ENCODE measurements at regions not wholly inside any gene's neighbourhood (a gene's known extent, or its start where the extent isn't known, plus 50 kb on each side); places are given as distances from the start of the nearest gene placed in this dataset.

DNA sequence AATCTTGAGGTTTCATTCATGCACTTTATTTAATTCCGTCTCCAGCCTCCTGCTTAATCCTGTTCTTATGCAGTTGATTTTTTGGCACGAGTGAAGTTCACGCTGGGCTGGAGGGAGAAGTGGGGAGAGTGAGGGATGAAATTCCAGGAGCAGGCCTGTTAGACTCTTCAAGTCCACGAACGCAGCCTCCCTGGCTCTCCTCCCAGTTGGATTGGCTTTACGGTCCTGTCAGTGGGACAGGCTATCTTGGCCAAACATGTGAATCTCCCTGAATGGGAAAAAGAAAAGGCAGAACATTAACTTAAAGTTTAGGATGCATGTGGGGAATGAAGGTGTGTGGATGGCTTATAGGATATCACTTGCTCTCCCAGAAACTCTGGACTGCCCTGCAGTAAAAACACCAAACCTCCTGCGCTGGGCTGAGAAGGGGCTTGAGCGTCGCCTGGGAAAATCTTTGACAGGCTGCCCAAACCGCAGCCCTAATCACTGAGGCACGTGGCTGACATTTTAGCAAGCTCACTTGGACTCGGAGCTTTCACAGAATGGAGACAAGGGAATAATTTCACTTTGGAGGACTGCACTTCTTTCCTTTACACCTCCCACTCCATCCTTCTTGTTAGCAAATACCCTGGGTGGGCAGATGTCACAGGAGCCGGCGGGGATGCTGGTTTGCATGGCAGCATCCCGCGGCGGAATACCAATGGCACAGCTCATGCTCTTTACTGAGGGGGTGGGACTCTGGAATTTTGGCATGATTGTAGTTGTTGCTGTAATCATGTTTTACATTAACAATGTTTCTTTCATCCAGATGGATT lies 93.9 kb downstream of the ACKR3 start:
- CTCF ChIA-PET = no interaction called here
- no peak for ATAC-seq

More for the DNA sequence above, 93.9 kb downstream of the ACKR3 start:
- POLR2A ChIA-PET = no interaction called here
- Mint-ChIP-seq H3K27ac (no peak overlapping the region), H3K4me3 (no peak overlapping the region), H3K4me1 (peaks cover 37% of the 10 kb centered on the region), H3K9me3 (peaks cover 12% of the 10 kb centered on the region), H3K27me3 (ENCODE audit: low read depth) (peaks cover 4% of the 10 kb centered on the region; the same call in 1 of the 2 replicates), H3K36me3 (peaks cover 8% of the 10 kb centered on the region)
- TF ChIP-seq, protein P1, sequence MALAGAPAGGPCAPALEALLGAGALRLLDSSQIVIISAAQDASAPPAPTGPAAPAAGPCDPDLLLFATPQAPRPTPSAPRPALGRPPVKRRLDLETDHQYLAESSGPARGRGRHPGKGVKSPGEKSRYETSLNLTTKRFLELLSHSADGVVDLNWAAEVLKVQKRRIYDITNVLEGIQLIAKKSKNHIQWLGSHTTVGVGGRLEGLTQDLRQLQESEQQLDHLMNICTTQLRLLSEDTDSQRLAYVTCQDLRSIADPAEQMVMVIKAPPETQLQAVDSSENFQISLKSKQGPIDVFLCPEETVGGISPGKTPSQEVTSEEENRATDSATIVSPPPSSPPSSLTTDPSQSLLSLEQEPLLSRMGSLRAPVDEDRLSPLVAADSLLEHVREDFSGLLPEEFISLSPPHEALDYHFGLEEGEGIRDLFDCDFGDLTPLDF (CRISPR knock-in tag; IDR thresholded peaks at IDR 0.05) = no peak
- TF ChIP-seq ZNF232 (CRISPR knock-in tag; IDR thresholded peaks at IDR 0.05) (no peak), RORB (CRISPR knock-in tag; IDR thresholded peaks at IDR 0.05) (no peak), HMGA2 (CRISPR knock-in tag; IDR thresholded peaks at IDR 0.05) (no peak), TEAD1 (CRISPR knock-in tag; IDR thresholded peaks at IDR 0.05) (no peak), ZNF671 (CRISPR knock-in tag; IDR thresholded peaks at IDR 0.05) (no peak), ZNF423 (CRISPR knock-in tag; IDR thresholded peaks at IDR 0.05) (no peak), KAT7 (CRISPR knock-in tag; IDR thresholded peaks at IDR 0.05; ENCODE audit: borderline replicate concordance) (no peak), ZNF138 (CRISPR knock-in tag; conservative IDR thresholded peaks at IDR 0.05) (no peak), NFATC4 (CRISPR knock-in tag; IDR thresholded peaks at IDR 0.05) (no peak), GRHL2 (CRISPR knock-in tag; IDR thresholded peaks at IDR 0.05; ENCODE audit: insufficient replicate concordance, severe bottlenecking) (no peak), FOXP1 (CRISPR knock-in tag; IDR thresholded peaks at IDR 0.05; ENCODE audit: borderline replicate concordance) (no peak)
- TF ChIP-seq, protein P2, sequence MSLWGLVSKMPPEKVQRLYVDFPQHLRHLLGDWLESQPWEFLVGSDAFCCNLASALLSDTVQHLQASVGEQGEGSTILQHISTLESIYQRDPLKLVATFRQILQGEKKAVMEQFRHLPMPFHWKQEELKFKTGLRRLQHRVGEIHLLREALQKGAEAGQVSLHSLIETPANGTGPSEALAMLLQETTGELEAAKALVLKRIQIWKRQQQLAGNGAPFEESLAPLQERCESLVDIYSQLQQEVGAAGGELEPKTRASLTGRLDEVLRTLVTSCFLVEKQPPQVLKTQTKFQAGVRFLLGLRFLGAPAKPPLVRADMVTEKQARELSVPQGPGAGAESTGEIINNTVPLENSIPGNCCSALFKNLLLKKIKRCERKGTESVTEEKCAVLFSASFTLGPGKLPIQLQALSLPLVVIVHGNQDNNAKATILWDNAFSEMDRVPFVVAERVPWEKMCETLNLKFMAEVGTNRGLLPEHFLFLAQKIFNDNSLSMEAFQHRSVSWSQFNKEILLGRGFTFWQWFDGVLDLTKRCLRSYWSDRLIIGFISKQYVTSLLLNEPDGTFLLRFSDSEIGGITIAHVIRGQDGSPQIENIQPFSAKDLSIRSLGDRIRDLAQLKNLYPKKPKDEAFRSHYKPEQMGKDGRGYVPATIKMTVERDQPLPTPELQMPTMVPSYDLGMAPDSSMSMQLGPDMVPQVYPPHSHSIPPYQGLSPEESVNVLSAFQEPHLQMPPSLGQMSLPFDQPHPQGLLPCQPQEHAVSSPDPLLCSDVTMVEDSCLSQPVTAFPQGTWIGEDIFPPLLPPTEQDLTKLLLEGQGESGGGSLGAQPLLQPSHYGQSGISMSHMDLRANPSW (CRISPR knock-in tag; conservative IDR thresholded peaks at IDR 0.05; ENCODE audit: low read depth) = no peak
- TF ChIP-seq, protein P3, sequence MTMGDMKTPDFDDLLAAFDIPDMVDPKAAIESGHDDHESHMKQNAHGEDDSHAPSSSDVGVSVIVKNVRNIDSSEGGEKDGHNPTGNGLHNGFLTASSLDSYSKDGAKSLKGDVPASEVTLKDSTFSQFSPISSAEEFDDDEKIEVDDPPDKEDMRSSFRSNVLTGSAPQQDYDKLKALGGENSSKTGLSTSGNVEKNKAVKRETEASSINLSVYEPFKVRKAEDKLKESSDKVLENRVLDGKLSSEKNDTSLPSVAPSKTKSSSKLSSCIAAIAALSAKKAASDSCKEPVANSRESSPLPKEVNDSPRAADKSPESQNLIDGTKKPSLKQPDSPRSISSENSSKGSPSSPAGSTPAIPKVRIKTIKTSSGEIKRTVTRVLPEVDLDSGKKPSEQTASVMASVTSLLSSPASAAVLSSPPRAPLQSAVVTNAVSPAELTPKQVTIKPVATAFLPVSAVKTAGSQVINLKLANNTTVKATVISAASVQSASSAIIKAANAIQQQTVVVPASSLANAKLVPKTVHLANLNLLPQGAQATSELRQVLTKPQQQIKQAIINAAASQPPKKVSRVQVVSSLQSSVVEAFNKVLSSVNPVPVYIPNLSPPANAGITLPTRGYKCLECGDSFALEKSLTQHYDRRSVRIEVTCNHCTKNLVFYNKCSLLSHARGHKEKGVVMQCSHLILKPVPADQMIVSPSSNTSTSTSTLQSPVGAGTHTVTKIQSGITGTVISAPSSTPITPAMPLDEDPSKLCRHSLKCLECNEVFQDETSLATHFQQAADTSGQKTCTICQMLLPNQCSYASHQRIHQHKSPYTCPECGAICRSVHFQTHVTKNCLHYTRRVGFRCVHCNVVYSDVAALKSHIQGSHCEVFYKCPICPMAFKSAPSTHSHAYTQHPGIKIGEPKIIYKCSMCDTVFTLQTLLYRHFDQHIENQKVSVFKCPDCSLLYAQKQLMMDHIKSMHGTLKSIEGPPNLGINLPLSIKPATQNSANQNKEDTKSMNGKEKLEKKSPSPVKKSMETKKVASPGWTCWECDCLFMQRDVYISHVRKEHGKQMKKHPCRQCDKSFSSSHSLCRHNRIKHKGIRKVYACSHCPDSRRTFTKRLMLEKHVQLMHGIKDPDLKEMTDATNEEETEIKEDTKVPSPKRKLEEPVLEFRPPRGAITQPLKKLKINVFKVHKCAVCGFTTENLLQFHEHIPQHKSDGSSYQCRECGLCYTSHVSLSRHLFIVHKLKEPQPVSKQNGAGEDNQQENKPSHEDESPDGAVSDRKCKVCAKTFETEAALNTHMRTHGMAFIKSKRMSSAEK (CRISPR knock-in tag; IDR thresholded peaks at IDR 0.05; ENCODE audit: borderline replicate concordance) = no peak
- TF ChIP-seq, protein P4, sequence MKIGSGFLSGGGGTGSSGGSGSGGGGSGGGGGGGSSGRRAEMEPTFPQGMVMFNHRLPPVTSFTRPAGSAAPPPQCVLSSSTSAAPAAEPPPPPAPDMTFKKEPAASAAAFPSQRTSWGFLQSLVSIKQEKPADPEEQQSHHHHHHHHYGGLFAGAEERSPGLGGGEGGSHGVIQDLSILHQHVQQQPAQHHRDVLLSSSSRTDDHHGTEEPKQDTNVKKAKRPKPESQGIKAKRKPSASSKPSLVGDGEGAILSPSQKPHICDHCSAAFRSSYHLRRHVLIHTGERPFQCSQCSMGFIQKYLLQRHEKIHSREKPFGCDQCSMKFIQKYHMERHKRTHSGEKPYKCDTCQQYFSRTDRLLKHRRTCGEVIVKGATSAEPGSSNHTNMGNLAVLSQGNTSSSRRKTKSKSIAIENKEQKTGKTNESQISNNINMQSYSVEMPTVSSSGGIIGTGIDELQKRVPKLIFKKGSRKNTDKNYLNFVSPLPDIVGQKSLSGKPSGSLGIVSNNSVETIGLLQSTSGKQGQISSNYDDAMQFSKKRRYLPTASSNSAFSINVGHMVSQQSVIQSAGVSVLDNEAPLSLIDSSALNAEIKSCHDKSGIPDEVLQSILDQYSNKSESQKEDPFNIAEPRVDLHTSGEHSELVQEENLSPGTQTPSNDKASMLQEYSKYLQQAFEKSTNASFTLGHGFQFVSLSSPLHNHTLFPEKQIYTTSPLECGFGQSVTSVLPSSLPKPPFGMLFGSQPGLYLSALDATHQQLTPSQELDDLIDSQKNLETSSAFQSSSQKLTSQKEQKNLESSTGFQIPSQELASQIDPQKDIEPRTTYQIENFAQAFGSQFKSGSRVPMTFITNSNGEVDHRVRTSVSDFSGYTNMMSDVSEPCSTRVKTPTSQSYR (CRISPR knock-in tag; IDR thresholded peaks at IDR 0.05) = no peak
- TF ChIP-seq, protein P5, sequence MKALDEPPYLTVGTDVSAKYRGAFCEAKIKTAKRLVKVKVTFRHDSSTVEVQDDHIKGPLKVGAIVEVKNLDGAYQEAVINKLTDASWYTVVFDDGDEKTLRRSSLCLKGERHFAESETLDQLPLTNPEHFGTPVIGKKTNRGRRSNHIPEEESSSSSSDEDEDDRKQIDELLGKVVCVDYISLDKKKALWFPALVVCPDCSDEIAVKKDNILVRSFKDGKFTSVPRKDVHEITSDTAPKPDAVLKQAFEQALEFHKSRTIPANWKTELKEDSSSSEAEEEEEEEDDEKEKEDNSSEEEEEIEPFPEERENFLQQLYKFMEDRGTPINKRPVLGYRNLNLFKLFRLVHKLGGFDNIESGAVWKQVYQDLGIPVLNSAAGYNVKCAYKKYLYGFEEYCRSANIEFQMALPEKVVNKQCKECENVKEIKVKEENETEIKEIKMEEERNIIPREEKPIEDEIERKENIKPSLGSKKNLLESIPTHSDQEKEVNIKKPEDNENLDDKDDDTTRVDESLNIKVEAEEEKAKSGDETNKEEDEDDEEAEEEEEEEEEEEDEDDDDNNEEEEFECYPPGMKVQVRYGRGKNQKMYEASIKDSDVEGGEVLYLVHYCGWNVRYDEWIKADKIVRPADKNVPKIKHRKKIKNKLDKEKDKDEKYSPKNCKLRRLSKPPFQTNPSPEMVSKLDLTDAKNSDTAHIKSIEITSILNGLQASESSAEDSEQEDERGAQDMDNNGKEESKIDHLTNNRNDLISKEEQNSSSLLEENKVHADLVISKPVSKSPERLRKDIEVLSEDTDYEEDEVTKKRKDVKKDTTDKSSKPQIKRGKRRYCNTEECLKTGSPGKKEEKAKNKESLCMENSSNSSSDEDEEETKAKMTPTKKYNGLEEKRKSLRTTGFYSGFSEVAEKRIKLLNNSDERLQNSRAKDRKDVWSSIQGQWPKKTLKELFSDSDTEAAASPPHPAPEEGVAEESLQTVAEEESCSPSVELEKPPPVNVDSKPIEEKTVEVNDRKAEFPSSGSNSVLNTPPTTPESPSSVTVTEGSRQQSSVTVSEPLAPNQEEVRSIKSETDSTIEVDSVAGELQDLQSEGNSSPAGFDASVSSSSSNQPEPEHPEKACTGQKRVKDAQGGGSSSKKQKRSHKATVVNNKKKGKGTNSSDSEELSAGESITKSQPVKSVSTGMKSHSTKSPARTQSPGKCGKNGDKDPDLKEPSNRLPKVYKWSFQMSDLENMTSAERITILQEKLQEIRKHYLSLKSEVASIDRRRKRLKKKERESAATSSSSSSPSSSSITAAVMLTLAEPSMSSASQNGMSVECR (CRISPR knock-in tag; IDR thresholded peaks at IDR 0.05; ENCODE audit: borderline replicate concordance) = no peak
- DNase-seq (ENCODE audit: low spot score) = no peak
